ENCODE measurements at regions not wholly inside any gene's neighbourhood (a gene's known extent, or its start where the extent isn't known, plus 50 kb on each side); places are given as distances from the start of the nearest gene placed in this dataset.

- TF ChIP-seq FOXM1 (IDR thresholded peaks at IDR 0.05; ENCODE audit: borderline replicate concordance, low read depth) (no peak), REST (IDR thresholded peaks at IDR 0.05; ENCODE audit: low read depth) (no peak), TCF12 (IDR thresholded peaks at IDR 0.05; ENCODE audit: low read depth) (no peak)
- TF ChIP-seq, protein P1, sequence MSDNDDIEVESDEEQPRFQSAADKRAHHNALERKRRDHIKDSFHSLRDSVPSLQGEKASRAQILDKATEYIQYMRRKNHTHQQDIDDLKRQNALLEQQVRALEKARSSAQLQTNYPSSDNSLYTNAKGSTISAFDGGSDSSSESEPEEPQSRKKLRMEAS (IDR thresholded peaks at IDR 0.05) = no peak
Observed at GRCh38 chr12:127296591-127296990, 970.4 kb upstream of the TMEM132C start.
